ENCODE measurements at regions not wholly inside any gene's neighbourhood (a gene's known extent, or its start where the extent isn't known, plus 50 kb on each side); places are given as distances from the start of the nearest gene placed in this dataset.
"Not testable (repeated sequence)": the region's sequence is repeated elsewhere in the genome, so short reads cannot be mapped to it uniquely, and the experiment has no call there.

DNA sequence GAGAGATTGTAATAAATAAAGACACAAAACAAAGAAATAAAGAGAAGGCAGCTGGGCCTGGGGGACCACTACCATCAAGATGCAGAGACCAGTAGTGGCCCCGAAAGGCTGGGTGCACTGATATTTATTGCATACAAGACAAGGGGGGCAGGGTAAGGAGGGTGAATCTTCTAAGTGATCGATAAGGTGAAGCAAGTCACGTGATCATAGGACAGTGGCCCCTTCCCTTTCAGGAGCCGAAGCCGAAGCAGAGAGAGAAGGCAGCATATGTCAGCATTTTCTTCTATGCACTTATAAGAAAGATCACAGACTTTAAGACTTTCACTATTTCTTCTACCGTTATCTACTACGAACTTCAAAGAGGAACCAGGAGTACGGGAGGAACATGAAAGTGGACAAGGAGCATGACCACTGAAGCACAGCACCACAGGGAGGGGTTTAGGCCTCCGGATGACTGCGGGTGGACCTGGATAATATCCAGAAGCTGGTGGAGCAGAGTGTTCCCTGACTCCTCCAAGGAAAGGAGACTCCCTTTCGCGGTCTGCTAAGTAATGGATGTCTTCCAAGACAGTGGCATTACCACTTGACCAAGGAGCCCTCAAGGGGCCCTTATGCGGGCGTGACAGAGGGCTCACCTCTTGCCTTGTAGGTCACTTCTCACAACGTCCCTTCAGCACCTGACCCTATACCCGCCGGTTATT is 126.4 kb downstream of the RBM46 start:
- not testable (repeated sequence) for DNase-seq (ENCODE audit: low read depth, low spot score); H3K36me3 ChIP-seq (ENCODE audit: insufficient read depth, low read length); H3K9me3 ChIP-seq (ENCODE audit: low read depth, low read length); H3K27ac ChIP-seq; H3K4me3 ChIP-seq; H3K9ac ChIP-seq (ENCODE audit: insufficient read length)

- H3K27ac ChIP-seq: no peak overlapping the region
- no peak overlapping the region for H3K9ac ChIP-seq (ENCODE audit: insufficient read length)
- no peak for DNase-seq (ENCODE audit: low read depth, low spot score)
- H3K4me3 ChIP-seq: no peak overlapping the region
- H3K9me3 ChIP-seq (ENCODE audit: low read depth, low read length): no peaks in the 10 kb centered on the region
- TF ChIP-seq POLR2AphosphoS5 (IDR thresholded peaks at IDR 0.05; ENCODE audit: borderline replicate concordance, low read depth, low read length): no peak
- TF ChIP-seq EZH2 (IDR thresholded peaks at IDR 0.05): no peak
- no peak for TF ChIP-seq FOXP2 (optimal IDR thresholded peaks at IDR 0.05; ENCODE audit: control extremely low read depth, extremely low read length, insufficient read depth)
- no peaks in the 10 kb centered on the region for H3K36me3 ChIP-seq (ENCODE audit: insufficient read depth, low read length)
These were observed 127.1 kb downstream of the RBM46 start for GRCh38 chr4:154908168-154908567.

DNA sequence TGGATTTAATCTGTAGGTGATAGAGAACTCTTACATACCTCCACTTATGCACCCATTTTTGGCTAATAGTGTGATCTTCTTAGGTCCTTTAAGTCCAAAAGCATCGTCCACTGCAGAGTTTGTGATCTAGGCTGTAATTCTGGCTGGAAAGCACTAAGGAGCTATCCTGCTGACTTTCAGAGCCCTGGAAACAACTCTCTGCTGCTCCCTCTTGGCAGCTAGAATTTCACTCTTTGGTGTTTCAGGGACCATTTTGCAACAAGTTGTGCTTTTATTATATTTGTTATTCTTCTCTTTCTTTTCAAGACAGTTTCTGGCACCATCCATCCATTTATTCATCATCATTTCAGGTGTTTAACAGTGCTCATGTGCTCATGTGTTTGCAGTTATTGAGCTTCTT is 130.0 kb downstream of the RBM46 start:
- no peaks in the 10 kb centered on the region for H3K9me3 ChIP-seq (ENCODE audit: low read depth, low read length)
- no peak for TF ChIP-seq FOXP2 (optimal IDR thresholded peaks at IDR 0.05; ENCODE audit: control extremely low read depth, extremely low read length, insufficient read depth)
- TF ChIP-seq EZH2 (IDR thresholded peaks at IDR 0.05): no peak
- TF ChIP-seq POLR2AphosphoS5 (IDR thresholded peaks at IDR 0.05; ENCODE audit: borderline replicate concordance, low read depth, low read length): no peak
- H3K9ac ChIP-seq (ENCODE audit: insufficient read length): no peak overlapping the region
- no peak for DNase-seq (ENCODE audit: low read depth, low spot score)
- H3K36me3 ChIP-seq (ENCODE audit: insufficient read depth, low read length): no peaks in the 10 kb centered on the region
- H3K4me3 ChIP-seq: no peak overlapping the region
- H3K27ac ChIP-seq: no peak overlapping the region

GRCh38 chr4:154911608-154912098 is 130.6 kb downstream of the RBM46 start:
- no peak for TF ChIP-seq EZH2 (IDR thresholded peaks at IDR 0.05)
- no peak for DNase-seq (ENCODE audit: low read depth, low spot score)
- H3K9me3 ChIP-seq (ENCODE audit: low read depth, low read length): no peaks in the 10 kb centered on the region

DNA sequence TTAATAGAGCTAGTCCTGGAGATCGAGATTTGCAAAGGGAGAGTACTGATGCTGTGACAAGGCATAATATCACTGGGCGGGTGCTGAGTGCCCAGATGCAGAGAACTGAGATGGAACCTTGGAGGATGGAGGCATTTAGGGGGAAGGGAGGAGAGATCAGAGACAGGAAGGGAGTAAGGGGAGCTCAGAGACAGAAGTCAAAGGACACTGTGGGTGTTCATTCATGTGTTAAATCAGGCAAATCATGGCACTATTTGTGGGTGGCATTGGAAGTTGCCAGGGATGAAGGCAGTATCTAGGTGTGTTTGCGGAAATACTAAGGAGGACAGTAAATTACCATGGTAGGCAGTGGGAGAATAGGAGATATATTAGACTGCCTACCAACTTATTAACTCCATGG is 135.0 kb downstream of the RBM46 start:
- TF ChIP-seq POLR2AphosphoS5 (IDR thresholded peaks at IDR 0.05; ENCODE audit: borderline replicate concordance, low read depth, low read length) (no peak), FOXP2 (optimal IDR thresholded peaks at IDR 0.05; ENCODE audit: control extremely low read depth, extremely low read length, insufficient read depth) (no peak), EZH2 (IDR thresholded peaks at IDR 0.05) (no peak)
- H3K9me3 ChIP-seq (ENCODE audit: low read depth, low read length): no peaks in the 10 kb centered on the region
- no peak overlapping the region for H3K27ac ChIP-seq
- H3K9ac ChIP-seq (ENCODE audit: insufficient read length): no peak overlapping the region
- no peak for DNase-seq (ENCODE audit: low read depth, low spot score)
- H3K36me3 ChIP-seq (ENCODE audit: insufficient read depth, low read length): no peaks in the 10 kb centered on the region
- H3K4me3 ChIP-seq: no peak overlapping the region

More at GRCh38 chr4:154911608-154912098, 130.6 kb downstream of the RBM46 start:
- Histone ChIP-seq H3K9ac (ENCODE audit: insufficient read length) (no peak overlapping the region), H3K27ac (no peak overlapping the region), H3K4me3 (no peak overlapping the region), H3K36me3 (ENCODE audit: insufficient read depth, low read length) (no peaks in the 10 kb centered on the region)

DNA sequence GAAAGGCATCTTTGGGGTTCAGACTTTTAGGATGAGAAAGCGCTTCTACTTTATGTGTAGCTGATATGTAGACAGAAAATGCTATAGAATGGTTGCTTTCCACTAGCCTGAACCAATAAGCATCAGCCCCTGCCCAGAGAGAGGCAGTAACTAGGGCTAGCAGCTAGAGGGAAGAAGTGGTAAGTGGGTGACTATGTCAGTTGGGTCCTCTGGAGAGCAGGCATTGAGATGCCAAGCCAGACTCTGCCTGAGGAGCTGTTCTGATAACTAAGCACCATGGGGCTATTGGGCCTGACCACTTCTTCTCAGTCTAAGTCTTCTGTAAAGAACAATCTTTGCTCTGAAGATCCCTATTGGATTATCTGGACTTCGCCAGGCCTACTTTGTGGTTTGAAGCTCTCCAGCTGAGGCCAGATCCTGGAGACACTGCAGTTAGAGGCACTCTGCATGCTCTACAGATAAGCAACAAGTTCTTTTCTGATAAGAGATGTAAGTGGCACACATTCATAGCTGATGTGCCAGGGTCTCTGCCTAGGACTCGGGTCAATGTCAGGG is 146.1 kb downstream of the RBM46 start:
- Histone ChIP-seq H3K9me3 (ENCODE audit: low read depth, low read length) (no peaks in the 10 kb centered on the region), H3K27ac (no peak overlapping the region), H3K36me3 (ENCODE audit: insufficient read depth, low read length) (no peaks in the 10 kb centered on the region), H3K9ac (ENCODE audit: insufficient read length) (no peak overlapping the region), H3K4me3 (no peak overlapping the region)
- no peak for DNase-seq (ENCODE audit: low read depth, low spot score)
- TF ChIP-seq EZH2 (IDR thresholded peaks at IDR 0.05): no peak
- TF ChIP-seq POLR2AphosphoS5 (IDR thresholded peaks at IDR 0.05; ENCODE audit: borderline replicate concordance, low read depth, low read length): no peak
- no peak for TF ChIP-seq FOXP2 (optimal IDR thresholded peaks at IDR 0.05; ENCODE audit: control extremely low read depth, extremely low read length, insufficient read depth)

DNA sequence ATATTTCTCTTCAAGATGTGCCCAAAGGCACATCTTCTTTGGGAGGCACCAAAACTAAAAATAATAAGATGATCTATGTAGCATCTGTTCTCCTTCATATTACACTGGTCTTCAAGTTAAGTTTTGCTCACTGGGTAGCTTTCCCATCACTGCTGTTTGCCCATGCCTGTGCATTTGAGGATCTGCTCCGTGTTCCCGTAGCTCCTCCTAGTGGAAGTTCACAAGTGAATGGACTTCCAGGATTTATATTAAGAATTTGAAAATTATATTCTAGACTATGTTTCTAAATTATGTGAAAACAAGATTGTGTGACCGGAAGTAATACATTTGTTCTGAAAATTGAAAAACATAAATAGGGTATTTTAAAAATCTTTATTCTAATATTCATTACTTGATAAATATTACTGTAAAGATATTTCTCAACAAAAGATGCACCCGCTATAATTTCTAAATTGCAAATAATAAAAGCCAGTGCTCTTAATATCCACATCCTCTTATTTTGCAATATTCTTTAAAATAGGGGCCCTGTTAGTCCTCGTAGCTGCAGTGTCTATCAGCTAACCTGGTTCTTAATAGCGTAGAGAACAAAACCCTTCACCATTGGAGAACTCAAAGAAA is 147.7 kb downstream of the RBM46 start:
- no peak overlapping the region for H3K4me3 ChIP-seq
- no peak overlapping the region for H3K27ac ChIP-seq
- no peak for DNase-seq (ENCODE audit: low read depth, low spot score)
- H3K36me3 ChIP-seq (ENCODE audit: insufficient read depth, low read length): no peaks in the 10 kb centered on the region
- no peak for TF ChIP-seq POLR2AphosphoS5 (IDR thresholded peaks at IDR 0.05; ENCODE audit: borderline replicate concordance, low read depth, low read length)
- no peak for TF ChIP-seq EZH2 (IDR thresholded peaks at IDR 0.05)
- no peak for TF ChIP-seq FOXP2 (optimal IDR thresholded peaks at IDR 0.05; ENCODE audit: control extremely low read depth, extremely low read length, insufficient read depth)
- H3K9ac ChIP-seq (ENCODE audit: insufficient read length): no peak overlapping the region
- no peaks in the 10 kb centered on the region for H3K9me3 ChIP-seq (ENCODE audit: low read depth, low read length)

DNA sequence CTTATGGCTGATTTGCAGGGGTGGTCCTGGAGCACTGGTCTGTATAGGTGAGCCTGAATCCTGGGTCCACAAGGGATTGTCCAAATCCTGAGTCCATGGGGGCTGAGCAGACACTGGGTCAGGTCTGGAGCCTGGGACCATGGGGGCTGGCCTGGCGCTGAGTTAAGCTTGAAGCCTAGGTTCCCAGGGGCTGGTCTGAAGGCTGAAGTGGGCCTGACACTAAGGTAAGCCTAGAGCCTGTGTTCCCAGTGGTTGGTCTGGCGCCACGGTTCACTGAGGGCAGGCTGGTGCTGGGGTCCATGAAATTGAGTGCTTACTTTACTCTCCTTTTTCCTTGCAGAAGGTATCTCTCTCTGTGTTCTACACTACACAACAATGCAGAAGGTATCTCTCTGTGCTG is 155.8 kb downstream of the RBM46 start:
- no peak for DNase-seq (ENCODE audit: low read depth, low spot score)
- Histone ChIP-seq H3K36me3 (ENCODE audit: insufficient read depth, low read length) (no peaks in the 10 kb centered on the region), H3K9me3 (ENCODE audit: low read depth, low read length) (no peaks in the 10 kb centered on the region), H3K4me3 (no peak overlapping the region), H3K9ac (ENCODE audit: insufficient read length) (no peak overlapping the region), H3K27ac (no peak overlapping the region)
- TF ChIP-seq EZH2 (IDR thresholded peaks at IDR 0.05): no peak
- TF ChIP-seq FOXP2 (optimal IDR thresholded peaks at IDR 0.05; ENCODE audit: control extremely low read depth, extremely low read length, insufficient read depth): no peak
- TF ChIP-seq POLR2AphosphoS5 (IDR thresholded peaks at IDR 0.05; ENCODE audit: borderline replicate concordance, low read depth, low read length): no peak

GRCh38 chr4:154939851-154940250 is 158.8 kb downstream of the RBM46 start:
- TF ChIP-seq EZH2 (IDR thresholded peaks at IDR 0.05): no peak
- no peak for TF ChIP-seq FOXP2 (optimal IDR thresholded peaks at IDR 0.05; ENCODE audit: control extremely low read depth, extremely low read length, insufficient read depth)
- no peak for TF ChIP-seq POLR2AphosphoS5 (IDR thresholded peaks at IDR 0.05; ENCODE audit: borderline replicate concordance, low read depth, low read length)
- H3K36me3 ChIP-seq (ENCODE audit: insufficient read depth, low read length): no peaks in the 10 kb centered on the region
- H3K9me3 ChIP-seq (ENCODE audit: low read depth, low read length): no peaks in the 10 kb centered on the region
- no peak overlapping the region for H3K9ac ChIP-seq (ENCODE audit: insufficient read length)
- no peak overlapping the region for H3K4me3 ChIP-seq
- no peak overlapping the region for H3K27ac ChIP-seq
- peak; percentile 3 for DNase-seq (ENCODE audit: low read depth, low spot score)
